ENCODE measurements at regions not wholly inside any gene's neighbourhood (a gene's known extent, or its start where the extent isn't known, plus 50 kb on each side); places are given as distances from the start of the nearest gene placed in this dataset.

DNA sequence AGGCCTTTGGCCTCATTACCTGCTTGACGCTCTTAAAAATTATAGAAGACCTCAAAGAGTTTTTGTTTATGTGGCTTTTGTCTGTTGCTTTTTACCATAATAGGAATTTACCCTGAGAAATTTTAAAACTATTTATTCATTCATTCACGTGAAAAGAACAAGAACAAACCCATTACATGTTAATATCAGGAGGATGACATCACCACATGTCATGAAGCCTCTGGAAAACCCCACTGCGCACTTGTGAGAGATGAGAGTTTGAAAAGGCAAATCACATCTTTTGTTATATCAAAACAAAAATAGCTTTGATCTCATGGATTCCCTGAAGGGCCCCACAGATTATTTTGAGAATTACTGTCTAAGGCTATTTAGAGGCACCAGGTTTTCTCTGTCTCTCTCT lies 61.3 kb upstream of the EYA2 start:
- Histone ChIP-seq H3K36me3 (ENCODE audit: insufficient read depth, low read depth, low read length) (no peaks in the 10 kb centered on the region), H3K4me1 (ENCODE audit: insufficient read depth, low read length) (no peaks in the 10 kb centered on the region; the same call in 1 of the 2 replicates), H3K4me3 (ENCODE audit: low read length) (no peak overlapping the region), H3K9ac (ENCODE audit: low read depth, low read length) (no peak overlapping the region), H3K27ac (ENCODE audit: low read length) (no peak overlapping the region), H3K9me3 (ENCODE audit: insufficient read depth, low read depth, low read length) (no peaks in the 10 kb centered on the region), H3K27me3 (ENCODE audit: insufficient read depth, low read length) (no peaks in the 10 kb centered on the region)

DNA sequence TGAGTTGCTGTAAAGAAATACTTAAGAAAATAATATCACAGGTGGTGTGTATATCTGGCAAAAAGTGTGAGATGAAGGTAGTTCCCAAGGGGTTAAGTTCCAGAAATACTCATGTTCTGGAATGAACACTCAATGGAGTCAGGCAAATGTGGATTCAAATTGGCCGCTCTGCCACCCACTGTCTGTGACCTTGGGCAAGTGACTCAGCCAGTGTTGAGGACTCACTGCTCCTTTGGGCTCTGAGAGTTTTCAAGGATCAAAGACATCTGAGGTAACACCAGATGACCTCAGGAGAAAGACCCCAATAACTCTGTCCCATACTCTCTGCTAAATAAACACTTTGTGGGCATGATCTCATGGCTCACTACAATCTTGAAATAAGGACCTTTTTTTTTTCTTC lies 59.2 kb upstream of the EYA2 start:
- H3K36me3 ChIP-seq (ENCODE audit: insufficient read depth, low read depth, low read length): no peaks in the 10 kb centered on the region
- no peak overlapping the region for H3K4me3 ChIP-seq (ENCODE audit: low read length)
- H3K9ac ChIP-seq (ENCODE audit: low read depth, low read length): no peak overlapping the region
- no peaks in the 10 kb centered on the region for H3K27me3 ChIP-seq (ENCODE audit: insufficient read depth, low read length)
- H3K4me1 ChIP-seq (ENCODE audit: insufficient read depth, low read length): no peaks in the 10 kb centered on the region; the same call in 1 of the 2 replicates
- no peak overlapping the region for H3K27ac ChIP-seq (ENCODE audit: low read length)
- no peaks in the 10 kb centered on the region for H3K9me3 ChIP-seq (ENCODE audit: insufficient read depth, low read depth, low read length)

DNA sequence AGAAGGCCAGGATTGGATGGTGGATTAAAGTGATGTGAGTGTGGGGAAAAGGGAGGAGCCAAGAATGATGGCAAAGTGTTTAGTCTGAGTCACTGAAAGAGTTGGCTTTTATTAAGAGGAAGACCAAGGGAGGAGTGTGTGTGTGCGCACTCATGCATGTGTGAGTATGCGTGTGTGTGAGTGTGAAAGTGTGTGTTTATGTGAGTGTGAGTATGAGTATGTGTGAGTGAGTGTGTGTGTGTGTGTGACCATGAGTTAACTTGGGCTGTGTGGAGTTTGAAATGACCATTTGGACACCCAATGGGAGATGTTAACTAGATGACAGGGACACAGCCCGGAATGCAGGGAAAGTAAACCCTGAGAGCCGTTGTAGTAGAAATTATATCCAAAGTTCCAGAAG lies 57.6 kb upstream of the EYA2 start:
- Histone ChIP-seq H3K27ac (ENCODE audit: low read length) (no peak overlapping the region), H3K36me3 (ENCODE audit: insufficient read depth, low read depth, low read length) (no peaks in the 10 kb centered on the region), H3K4me3 (ENCODE audit: low read length) (no peak overlapping the region), H3K9ac (ENCODE audit: low read depth, low read length) (no peak overlapping the region), H3K9me3 (ENCODE audit: insufficient read depth, low read depth, low read length) (no peaks in the 10 kb centered on the region), H3K4me1 (ENCODE audit: insufficient read depth, low read length) (no peaks in the 10 kb centered on the region; the same call in 1 of the 2 replicates), H3K27me3 (ENCODE audit: insufficient read depth, low read length) (no peaks in the 10 kb centered on the region)

DNA sequence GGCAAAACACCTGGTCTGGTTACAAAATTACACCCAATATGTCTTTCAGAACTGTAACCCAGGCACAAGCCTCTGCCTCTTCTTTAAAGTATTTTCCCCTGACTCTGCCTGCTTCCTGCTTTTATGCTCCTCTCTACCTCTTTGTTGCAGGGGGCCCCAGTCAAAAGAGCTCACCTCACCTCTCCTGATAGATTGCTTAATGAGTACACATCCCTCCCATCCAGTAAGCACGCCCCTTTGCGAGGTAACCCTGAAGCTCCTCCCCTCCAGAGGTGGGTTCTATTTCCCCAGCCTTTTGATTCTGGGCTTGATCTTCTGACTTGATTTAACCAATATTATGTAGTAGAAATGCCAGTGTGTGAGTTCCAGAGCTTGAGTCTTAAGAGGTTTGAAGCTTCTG lies 56.6 kb upstream of the EYA2 start:
- H3K27me3 ChIP-seq (ENCODE audit: insufficient read depth, low read length): no peaks in the 10 kb centered on the region
- H3K9me3 ChIP-seq (ENCODE audit: insufficient read depth, low read depth, low read length): no peaks in the 10 kb centered on the region
- H3K36me3 ChIP-seq (ENCODE audit: insufficient read depth, low read depth, low read length): no peaks in the 10 kb centered on the region
- H3K27ac ChIP-seq (ENCODE audit: low read length): no peak overlapping the region
- H3K4me1 ChIP-seq (ENCODE audit: insufficient read depth, low read length): no peaks in the 10 kb centered on the region; the same call in 1 of the 2 replicates
- no peak overlapping the region for H3K9ac ChIP-seq (ENCODE audit: low read depth, low read length)
- H3K4me3 ChIP-seq (ENCODE audit: low read length): no peak overlapping the region

DNA sequence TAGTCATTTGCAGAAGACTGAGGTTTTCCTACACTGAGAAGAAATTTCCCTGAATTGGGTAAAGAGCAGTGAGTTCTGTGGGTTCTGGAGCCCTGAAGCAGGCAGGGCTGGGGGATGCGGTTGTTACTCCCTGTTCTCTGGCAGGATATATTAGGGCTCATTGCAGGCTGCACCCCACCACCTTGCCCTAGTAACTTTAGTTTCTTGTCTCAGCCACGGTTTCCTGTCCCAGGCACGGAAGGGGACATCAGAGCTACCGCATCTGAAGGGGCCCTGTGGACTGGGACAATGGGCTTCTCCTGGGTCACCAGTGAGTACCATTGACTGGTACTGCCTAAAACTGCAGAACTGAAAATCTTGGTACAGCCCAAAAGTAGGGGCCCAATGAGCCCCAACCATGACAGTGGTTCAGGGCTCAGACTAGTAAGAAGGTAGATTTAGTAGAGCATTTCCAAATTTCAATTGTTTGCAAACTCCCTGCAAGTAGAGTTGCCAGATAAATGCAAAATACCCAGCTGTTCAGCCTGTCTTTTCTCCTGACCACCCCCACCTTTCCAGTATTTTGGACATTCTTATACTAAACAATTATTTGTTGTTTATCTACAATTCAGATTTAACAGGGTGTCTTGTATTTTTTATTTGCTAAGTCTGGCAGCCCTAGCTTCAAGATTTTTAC lies 54.5 kb upstream of the EYA2 start:
- no peaks in the 10 kb centered on the region; the same call in 1 of the 2 replicates for H3K4me1 ChIP-seq (ENCODE audit: insufficient read depth, low read length)
- no peaks in the 10 kb centered on the region for H3K36me3 ChIP-seq (ENCODE audit: insufficient read depth, low read depth, low read length)
- H3K9ac ChIP-seq (ENCODE audit: low read depth, low read length): no peak overlapping the region
- no peaks in the 10 kb centered on the region for H3K27me3 ChIP-seq (ENCODE audit: insufficient read depth, low read length)
- H3K27ac ChIP-seq (ENCODE audit: low read length): no peak overlapping the region
- no peaks in the 10 kb centered on the region for H3K9me3 ChIP-seq (ENCODE audit: insufficient read depth, low read depth, low read length)
- H3K4me3 ChIP-seq (ENCODE audit: low read length): no peak overlapping the region
